ENCODE measurements at regions not wholly inside any gene's neighbourhood (a gene's known extent, or its start where the extent isn't known, plus 50 kb on each side); places are given as distances from the start of the nearest gene placed in this dataset.

DNA sequence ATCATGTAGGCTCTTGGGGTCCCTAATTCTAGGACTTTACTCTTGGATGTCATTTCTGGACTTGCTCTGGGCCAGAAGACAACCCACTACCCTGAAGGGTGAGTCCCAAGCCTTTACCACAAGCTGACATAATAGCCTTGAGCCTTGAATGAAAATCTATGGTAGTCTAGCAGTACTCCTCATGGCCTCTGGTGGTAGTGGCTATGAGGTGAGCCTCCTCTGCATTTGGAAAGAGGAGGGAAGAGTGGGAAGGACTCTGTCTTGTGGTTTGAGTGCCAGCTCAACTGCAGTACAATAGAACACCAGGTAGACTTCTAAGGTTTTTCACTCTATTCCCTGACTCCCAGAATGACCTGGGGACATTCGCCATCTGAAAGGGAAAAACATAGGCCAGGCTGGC, 96.5 kb downstream of the DCAF12L1 start:
- Histone ChIP-seq H3K4me1 (replicated peaks; ENCODE audit: insufficient read depth) (peaks cover 22% of the 10 kb centered on the region), H3K79me2 (ENCODE audit: low read depth) (peaks cover 51% of the 10 kb centered on the region), H3K9me2 (ENCODE audit: insufficient read depth) (no peaks in the 10 kb centered on the region), H3K27me3 (ENCODE audit: insufficient read depth, low read depth) (no peaks in the 10 kb centered on the region), H3K27ac (no peak overlapping the region), H3K4me3 (no peak overlapping the region), H3K9me3 (ENCODE audit: insufficient read depth, low read depth) (peaks cover 7% of the 10 kb centered on the region; the same call in 1 of the 2 replicates), H3K4me2 (no peak overlapping the region), H2AFZ (no peak overlapping the region), H3F3A (ENCODE audit: insufficient read depth, low read depth) (peaks cover 14% of the 10 kb centered on the region), H4K20me1 (ENCODE audit: insufficient read depth) (no peaks in the 10 kb centered on the region), H3K36me3 (ENCODE audit: low read depth) (no peaks in the 10 kb centered on the region)
- BruUV-seq (replicated peaks), result no TSS peak
- DNase-seq, result no peak
- POLR2A ChIA-PET (ENCODE audit: unreplicated experiment), result no interaction called here
- intact Hi-C loops (cut with micrococcal nuclease; ENCODE audit: unreplicated experiment), result no loop called here
- TF ChIP-seq EZH2 (IDR thresholded peaks at IDR 0.05; ENCODE audit: low read depth), result no peak
- TF ChIP-seq, protein P1, sequence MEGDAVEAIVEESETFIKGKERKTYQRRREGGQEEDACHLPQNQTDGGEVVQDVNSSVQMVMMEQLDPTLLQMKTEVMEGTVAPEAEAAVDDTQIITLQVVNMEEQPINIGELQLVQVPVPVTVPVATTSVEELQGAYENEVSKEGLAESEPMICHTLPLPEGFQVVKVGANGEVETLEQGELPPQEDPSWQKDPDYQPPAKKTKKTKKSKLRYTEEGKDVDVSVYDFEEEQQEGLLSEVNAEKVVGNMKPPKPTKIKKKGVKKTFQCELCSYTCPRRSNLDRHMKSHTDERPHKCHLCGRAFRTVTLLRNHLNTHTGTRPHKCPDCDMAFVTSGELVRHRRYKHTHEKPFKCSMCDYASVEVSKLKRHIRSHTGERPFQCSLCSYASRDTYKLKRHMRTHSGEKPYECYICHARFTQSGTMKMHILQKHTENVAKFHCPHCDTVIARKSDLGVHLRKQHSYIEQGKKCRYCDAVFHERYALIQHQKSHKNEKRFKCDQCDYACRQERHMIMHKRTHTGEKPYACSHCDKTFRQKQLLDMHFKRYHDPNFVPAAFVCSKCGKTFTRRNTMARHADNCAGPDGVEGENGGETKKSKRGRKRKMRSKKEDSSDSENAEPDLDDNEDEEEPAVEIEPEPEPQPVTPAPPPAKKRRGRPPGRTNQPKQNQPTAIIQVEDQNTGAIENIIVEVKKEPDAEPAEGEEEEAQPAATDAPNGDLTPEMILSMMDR (conservative IDR thresholded peaks at IDR 0.05), result no peak
- CTCF ChIA-PET, result no interaction called here

- Histone ChIP-seq H3K4me2 (no peak overlapping the region), H4K20me1 (ENCODE audit: insufficient read depth) (no peaks in the 10 kb centered on the region), H3K27me3 (ENCODE audit: insufficient read depth, low read depth) (no peaks in the 10 kb centered on the region), H3F3A (ENCODE audit: insufficient read depth, low read depth) (no peaks in the 10 kb centered on the region), H3K4me1 (replicated peaks; ENCODE audit: insufficient read depth) (no peaks in the 10 kb centered on the region), H3K27ac (no peak overlapping the region), H3K9me2 (ENCODE audit: insufficient read depth) (no peaks in the 10 kb centered on the region), H2AFZ (no peak overlapping the region), H3K4me3 (no peak overlapping the region), H3K9me3 (ENCODE audit: insufficient read depth, low read depth) (peaks cover 11% of the 10 kb centered on the region; the same call in 1 of the 2 replicates), H3K79me2 (ENCODE audit: low read depth) (peaks cover 3% of the 10 kb centered on the region; the same call in 1 of the 2 replicates), H3K36me3 (ENCODE audit: low read depth) (no peaks in the 10 kb centered on the region)
- TF ChIP-seq, protein P1 (conservative IDR thresholded peaks at IDR 0.05), result no peak
- no peak for TF ChIP-seq EZH2 (IDR thresholded peaks at IDR 0.05; ENCODE audit: low read depth)
- BruUV-seq (replicated peaks), result no TSS peak
- ChIA-PET CTCF (interaction anchor here (0.6 kb wide), 1 partner anchor 1160 kb away, joined by 3 read pairs; no protein-coding TSS in a partner anchor), POLR2A (ENCODE audit: unreplicated experiment) (no interaction called here)
- DNase-seq, result no peak
- intact Hi-C loops (cut with micrococcal nuclease; ENCODE audit: unreplicated experiment), result no loop called here
Observed at GRCh38 chrX:126448681-126449080, 103.9 kb downstream of the DCAF12L1 start.
